GM19397 (cell line): ENCODE measurements at regions not wholly inside any gene's neighbourhood (a gene's known extent, or its start where the extent isn't known, plus 50 kb on each side); places are given as distances from the start of the nearest gene placed in this dataset.

Experiments
- ATAC-seq: cut with Tn5 transposase; IDR thresholded peaks from one replicate; pipeline ENCODE4 v1.9.1; 2021; ENCODE audit warnings: mild to moderate bottlenecking, moderate library complexity; ENCODE audit not compliant: unreplicated experiment

DNA sequence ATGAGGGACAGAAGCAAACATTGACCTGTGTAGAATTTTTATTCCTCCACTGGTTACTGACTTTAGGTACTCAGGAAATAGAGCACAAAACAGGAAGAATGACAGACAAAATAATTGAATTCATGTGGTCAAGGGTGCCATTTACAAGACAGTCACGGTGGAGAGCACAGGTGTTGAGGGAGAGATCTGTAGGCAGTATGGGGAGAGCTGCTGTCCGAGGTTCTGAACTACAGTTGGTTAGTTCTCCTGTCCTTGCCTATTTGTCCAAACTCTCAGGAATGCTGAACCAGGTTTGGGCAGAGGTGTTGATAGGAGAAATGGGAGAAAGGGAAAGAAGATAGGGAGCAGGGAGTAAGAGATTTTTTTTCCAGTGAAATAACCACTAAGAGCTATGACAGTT, 178.5 kb upstream of the ZBTB20 start:
- ATAC-seq = no peak

DNA sequence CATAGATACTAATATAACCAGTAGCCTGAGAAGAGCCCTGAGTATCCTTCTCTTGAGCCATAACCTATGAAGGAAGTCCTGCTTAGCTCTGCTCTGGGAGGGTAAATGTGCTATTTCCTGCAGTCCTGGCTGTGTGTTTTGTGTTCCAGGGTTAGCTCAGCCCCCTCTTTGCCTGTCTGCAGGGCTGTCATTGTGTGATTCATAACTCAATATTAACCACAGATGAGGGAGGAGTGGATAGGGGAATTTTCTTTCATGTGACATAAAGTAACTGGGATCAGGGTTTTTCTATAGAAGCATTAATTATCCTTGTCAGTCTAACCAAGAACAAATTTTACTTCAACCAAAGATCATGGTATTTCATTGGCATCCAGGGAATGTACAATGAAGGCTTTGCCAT, 183.3 kb upstream of the ZBTB20 start:
- no peak for ATAC-seq

DNA sequence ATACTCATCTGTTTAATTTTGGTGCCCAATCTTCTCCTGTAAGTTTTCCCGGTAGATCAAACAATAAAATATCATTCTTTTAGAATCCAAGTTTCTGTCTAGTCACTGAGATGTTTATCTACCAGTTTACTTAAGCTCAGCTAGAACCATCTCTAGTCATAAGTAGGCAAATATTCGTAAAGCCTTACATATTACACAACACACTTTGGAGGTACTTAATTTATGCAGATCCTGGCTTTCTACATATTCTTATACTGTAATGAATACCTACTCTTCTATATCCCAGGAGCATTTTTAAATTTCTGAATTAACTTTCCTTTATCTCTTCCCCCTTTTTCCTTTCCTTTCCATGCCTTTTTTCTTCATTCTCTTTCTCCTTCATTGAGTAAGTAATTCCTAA, 185.9 kb upstream of the ZBTB20 start:
- no peak for ATAC-seq

DNA sequence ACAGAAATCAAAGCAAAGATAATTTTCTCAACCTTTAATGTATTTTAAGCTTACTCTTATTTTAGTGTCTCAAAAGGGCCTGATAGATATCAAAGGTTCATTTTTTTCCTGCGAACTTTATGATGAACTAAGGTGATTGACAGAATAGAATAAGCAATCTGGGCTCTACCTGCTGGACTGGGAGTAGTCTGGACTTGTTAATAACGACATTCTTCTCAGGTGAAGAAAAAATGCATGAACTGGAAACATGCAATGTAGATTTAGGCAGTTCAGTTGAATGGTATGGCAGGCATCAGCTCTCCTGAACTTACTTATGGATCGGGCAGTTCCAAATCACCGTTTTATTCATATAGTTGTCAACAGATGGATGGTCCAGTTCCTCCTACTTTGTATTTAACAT, 189.7 kb upstream of the ZBTB20 start:
- ATAC-seq = no peak

DNA sequence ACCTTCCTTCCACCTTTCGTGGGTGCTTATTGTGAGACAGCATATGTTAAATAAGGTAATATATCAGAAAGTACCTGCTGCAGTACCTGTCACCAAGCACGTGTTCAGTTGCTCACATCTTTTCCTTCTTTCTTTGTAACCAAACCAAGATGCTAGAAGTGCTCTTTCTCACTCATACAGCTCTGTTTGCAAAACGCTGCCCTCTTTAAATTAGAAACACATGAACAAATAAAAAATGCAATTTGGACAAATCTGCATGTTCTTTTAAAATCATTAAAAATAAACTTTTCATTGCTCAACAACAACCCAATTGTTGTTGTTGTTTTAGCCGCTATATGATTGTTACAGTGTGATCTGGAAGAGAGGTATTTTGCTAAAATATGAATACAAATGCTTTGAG, 193.5 kb upstream of the ZBTB20 start:
- no peak for ATAC-seq

DNA sequence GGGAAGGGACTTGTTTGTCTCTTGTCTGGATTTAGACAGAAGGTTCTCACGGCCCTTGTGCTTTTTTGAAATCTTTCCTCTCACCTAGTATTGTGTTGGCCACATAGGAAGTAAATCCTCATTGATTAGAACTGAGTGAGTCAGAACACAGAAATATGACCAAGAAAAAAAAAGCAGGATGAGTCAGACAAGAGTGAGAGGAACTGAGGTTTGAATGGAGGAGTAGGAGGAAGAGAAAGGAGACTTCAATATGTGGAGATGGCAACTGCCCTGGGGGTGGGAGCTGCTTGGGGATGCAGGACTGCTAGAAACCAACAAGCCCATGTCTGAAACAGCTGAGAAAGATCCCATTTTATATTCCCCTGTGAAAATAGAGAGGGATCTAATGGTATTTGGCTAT, 194.1 kb upstream of the ZBTB20 start:
- no peak for ATAC-seq

DNA sequence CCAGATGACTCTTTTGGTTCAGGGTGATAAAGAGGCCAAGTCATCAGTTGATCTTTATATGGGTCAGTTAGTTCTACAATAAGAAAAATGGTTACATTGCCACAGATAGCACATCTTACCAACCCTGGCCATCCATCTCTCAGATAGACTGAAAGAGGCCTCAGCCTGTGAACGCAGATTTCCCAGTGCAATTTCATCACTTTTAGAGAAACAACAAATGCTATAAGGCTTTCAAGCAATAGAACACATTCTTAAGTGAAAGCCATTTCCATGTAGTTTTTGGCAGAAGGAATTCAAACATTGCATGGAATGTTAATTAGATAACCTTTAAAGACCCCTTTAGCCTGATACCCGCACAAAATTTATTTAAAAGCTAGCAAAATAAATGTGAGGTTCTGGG, 200.6 kb upstream of the ZBTB20 start:
- ATAC-seq = no peak

DNA sequence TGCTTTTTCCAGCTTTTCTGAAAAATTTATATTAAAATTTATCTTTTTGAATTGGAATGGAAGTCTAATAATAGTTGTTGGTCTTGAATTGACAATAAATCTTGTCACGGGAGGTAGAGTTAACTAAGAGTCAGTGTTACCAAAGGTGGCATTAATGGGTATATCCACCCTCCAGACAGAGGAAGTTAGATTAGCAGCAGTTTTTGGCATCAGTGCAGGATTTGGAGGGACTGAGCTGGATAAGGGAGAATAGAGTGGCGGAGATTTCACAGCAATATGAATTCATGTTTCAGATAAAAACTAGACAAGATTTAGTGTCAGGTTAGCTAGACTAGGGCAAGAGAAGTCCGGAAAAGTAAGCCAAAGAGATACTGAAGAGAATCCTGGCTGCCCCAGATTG, 201.3 kb upstream of the ZBTB20 start:
- no peak for ATAC-seq

DNA sequence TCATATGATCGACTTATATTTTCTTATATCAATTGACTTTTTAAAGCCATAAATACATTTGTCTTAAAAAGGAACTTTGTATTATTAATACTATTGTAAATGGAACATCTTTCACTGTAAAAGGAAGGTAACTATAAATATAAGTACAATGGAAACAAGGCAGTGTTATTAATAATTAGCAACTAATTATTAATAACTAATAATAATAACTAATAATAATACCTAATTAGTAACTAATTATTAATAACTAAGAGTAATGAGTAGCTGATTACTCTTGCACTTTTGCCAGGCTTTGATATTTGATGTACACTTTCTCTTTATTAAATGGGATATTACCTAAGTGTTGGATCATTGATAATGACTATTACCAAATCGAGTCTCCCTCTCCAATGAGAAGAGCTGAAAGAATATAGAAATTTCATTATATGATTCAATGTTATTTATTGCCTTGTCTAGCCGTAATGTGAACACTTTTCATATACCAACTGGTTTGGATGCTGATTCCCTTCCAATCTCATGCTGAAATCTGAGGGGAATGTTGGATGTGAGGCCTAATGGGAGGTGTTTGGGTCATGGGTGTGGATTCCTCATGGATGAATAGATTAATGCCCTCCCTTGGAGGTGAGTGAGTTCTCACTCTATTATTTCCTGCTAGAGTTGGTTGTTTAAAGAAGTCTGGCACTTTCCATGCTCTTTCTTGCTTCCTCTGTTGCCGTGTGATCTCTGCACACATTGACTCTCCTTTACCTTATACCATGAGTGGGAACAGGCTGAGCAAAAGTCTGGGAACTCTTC, 202.1 kb upstream of the ZBTB20 start:
- ATAC-seq = no peak

DNA sequence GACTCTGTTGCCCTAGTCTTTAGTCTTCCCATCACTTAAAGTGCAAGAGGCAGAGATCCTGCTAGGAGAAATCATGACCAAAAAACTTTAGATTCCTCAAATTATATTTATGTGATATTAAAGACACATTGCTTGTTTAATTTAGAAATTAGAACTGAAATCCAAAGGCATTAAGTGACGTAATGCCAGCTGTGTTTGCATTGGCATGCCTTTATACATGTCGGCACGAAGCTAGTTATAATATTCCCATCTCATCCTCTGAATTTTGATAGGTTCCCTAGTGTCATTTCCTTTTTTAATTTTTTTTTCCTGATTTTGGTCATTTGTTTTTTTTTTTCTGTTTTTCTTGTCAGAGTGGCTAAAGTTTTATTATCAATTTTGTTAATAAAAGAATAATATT, 203.5 kb upstream of the ZBTB20 start:
- no peak for ATAC-seq

DNA sequence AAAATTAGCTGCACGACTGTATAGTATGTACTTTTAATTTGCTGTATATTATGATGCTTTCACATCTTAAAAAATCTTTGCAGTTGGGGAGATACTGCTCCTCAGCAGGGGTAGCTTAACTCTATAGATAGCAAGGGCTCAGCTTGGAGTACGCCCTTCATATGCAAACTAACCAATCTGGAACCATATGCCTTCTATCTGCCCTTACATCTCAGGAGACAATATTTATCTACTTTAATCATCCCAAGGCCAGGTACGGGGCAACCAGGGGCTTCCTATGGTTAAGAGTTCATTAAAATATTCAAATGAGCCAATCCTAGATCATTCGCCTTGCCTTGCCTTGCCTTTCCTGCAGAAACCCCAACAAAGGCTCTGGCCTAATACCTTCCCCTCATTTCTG, 204.1 kb upstream of the ZBTB20 start:
- no peak for ATAC-seq

DNA sequence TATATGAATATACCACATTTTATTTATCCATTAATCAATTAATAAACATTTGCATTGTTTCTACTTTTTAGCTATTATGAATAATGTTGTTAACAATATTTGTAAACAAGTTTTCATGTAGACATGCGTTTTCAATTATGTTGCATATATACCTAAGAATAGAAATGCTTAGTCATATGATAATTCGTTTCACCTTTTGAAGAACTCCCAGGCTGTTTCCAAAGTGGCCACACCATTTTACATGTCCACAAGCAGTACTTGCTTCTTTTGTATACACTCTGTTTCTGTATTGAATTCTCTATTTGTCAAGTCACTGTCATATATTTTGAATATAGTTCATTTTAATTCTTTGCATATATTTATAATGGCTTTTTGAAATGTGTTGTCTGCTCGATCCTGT, 206.9 kb upstream of the ZBTB20 start:
- no peak for ATAC-seq

DNA sequence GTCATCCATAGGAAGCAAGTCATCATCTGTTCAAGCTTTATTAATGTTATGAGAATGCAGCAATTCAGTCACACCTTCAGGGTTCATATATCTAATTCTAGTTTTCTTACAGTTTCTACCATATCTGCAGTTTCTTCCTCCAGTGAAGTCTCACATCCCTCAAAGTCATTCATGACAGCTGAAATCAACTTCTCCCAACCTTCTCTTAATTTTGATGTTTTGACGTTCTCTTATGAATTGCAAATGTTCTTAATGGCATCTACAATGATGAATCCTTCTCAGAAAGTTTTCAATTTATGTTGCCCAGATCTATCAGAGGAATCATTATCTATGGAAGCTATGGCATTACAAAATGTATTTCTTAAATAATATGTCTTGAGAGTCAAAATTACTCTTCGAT, 210.4 kb upstream of the ZBTB20 start:
- no peak for ATAC-seq

DNA sequence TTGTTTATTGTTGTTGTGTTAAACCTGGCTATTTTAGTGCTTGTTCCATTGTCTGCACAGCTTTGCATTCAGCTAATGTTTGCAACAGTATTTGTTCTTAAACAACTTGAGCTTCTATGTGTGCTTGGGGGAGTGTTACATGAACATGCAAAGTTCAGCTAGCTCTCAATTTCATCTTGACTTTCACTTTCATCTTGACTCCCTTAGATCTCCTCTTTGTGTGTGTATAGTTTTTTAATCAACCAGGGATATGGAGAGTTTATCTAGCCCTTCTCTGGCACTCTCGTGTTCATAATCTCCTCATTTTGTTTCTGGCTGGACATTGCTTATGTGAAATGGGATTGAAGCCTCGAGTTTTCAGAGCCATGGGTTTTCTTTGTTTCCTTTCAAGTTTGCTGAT, 212.4 kb upstream of the ZBTB20 start:
- ATAC-seq = peak; percentile 91

DNA sequence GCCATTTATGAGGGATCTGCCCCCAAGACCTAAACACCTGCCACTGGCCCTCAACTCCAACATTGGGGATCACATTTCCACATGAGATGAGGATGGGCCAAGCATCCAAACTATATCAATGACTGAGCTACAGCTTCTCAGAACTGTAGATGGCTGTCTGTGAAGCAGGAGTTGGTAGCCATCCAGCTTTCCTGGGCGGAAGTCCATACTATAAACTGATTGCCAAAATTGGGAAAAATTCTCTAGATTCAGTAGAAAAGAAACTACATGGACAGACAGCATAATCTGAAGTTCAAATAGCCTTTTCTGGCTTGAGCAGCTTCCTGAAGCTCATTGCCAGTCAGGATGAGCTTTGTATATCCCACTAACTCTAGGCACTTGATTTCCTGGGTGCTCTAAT, 214.7 kb upstream of the ZBTB20 start:
- no peak for ATAC-seq

DNA sequence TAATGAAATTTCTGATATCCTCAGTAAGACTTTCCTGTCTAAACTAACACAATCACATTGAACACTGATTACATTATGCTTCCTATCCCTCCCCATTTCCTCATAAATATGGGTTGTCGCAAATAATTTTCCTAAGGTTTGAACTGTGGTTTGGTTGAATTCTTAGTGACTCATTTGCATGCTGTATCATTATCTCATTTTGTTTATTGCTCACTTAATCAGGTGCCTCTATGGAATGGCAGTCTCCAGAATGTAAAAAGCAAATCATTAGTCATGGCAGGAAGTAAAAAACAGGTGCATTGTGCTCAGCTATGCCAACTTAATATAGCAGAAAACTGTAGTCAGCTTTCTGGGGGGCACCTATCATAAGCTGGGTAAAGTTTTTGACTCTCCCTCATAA, 216.0 kb upstream of the ZBTB20 start:
- no peak for ATAC-seq

DNA sequence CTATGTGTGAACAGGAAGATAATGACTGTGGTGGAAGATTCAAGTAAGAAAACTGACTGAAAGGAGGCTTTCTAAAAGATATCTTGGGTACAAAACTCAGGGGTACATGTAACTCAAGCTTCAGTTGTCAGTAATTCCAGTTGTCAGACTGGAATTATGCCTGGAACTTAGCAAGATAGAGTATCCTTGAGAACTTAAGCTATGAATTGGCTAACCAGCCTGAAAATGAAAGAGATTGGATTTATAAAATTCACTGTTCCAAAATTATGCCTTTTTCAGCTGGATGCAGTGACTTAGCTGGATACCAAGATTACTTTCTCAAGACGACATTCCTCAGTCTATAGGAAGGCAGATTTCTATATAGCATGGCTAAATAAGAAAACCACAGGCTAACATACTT, 221.9 kb upstream of the ZBTB20 start:
- no peak for ATAC-seq

DNA sequence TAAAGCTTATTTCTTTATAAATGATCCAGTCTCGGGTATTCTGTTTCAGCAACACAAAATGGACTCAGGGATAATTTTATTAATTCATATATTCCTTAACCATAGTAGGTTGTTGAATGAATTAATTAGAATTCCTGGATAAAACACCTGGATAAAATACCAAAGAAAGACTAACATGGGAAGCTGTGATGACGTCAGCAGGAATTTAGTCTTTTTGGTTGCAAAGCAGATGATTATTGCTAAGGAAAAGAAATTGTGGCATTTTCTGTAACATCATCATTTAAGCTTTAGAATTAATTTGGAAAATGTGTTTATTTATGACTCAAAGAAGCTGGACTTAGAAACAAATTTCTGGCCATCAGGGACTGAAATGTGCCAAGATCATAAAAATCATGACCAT, 228.3 kb upstream of the ZBTB20 start:
- ATAC-seq = no peak

DNA sequence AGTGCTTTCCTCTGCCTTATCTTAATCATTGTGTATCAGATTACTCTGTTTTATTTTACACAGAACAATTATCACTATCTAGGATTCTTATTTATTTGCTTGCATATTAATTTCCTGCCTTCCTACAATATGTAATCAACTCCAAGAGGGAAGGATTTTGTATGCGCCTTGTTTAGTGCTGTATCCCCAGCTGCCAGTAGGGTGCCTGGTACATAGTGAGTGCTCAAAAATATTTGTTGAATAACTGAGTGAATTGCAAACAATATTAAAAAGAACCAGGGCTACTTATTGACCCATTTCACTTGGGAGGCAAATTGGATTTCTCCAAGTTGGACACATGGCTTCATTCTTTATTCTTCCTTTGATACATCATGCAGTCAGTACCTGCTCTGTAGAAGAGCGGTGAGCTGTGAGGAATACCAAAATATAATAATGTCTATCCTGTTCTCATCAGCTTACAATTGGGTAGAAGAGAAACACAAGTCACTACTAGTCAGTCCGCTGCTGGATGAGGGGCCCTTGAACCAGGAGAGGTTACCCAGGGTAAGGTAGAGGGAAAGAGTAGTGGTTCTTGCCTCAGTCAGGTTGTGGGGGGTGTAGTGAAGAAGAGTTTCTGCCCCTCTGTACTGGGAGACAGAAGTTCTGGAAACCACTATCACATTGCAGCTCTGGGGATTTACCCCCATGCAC, 233.9 kb upstream of the ZBTB20 start:
- ATAC-seq = no peak

DNA sequence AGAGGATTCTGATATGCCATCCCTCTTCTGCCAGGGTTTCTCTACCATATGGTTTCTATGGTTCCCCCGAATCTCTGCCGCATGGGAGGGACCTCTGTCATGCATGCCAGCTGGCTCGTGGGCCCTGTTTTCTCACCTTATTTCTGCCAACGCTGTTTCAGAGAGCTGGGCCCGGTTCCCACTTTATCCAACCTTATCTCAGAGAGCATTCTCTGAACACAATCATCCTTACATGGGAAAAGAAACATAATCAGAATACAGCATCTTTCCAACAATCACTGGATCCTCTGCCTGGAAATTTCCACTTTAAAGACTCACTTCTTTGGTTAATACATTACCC, 234.5 kb upstream of the ZBTB20 start:
- ATAC-seq = no peak

DNA sequence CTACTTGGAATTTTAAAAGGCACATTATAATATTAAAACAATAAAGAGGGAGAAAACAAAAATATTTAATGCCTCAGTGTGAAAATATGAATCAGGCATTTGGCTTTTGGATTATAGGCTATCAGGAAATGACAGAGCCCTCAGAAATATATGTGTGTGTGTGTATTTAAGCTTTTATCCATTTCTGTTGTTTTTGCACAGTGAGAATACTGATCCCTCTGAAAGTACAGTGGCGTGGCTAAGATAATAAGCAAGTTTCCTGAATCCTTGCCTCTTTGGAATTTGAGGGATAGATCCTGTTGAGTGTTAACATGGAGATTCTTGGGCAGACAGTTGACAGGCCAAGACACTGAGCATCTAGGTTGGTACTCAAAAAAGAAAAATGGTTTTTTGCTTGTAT, 234.8 kb upstream of the ZBTB20 start:
- no peak for ATAC-seq

DNA sequence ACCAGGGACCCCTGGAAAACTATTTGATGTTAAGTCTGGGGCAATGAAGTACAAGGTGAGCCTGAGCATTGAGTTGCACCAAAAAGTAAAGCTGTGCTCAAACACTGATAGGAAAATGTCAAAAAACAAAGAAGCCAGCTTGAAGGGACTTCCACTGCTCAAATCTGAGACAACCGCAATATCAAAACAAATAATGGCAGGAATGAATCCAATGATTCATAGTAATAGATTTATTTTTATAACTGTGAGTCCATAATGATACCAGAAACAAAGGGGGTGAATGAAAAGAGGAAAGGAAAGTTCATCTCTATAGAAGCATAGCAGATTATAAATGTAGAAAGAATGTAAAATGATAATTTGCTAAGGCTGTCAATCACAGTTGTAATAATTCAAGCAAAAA, 237.3 kb upstream of the ZBTB20 start:
- ATAC-seq = no peak
